PC-3 (cell line): ENCODE measurements at regions not wholly inside any gene's neighbourhood (a gene's known extent, or its start where the extent isn't known, plus 50 kb on each side); places are given as distances from the start of the nearest gene placed in this dataset.
"Not testable (repeated sequence)": the region's sequence is repeated elsewhere in the genome, so short reads cannot be mapped to it uniquely, and the experiment has no call there.

ENCODE experiments used
- ATAC-seq: fragments of 200-7000 bp; cut with Tn5 transposase; 2 replicates; pipeline ENCODE4 v1.9.1; 2020; ENCODE audit warnings: mild to moderate bottlenecking, moderate library complexity
- BruUV-seq: library from RNA; stranded (reverse); fragments of 400-500 nt; replicated peaks from 2 replicates; lab custom pipeline; 2021; lab: Mats Ljungman, UMichigan
- CTCF ChIA-PET: fragments of 300-600 bp; sonication (Branson Sonifier 250); formaldehyde crosslinking; loops from one replicate; lab custom pipeline; 2022; ENCODE audit warnings: antibody characterized with exemption; lab: Charles Lee
- POLR2A ChIA-PET: fragments of 300-600 bp; sonication (Branson Sonifier 250); formaldehyde crosslinking; loops from one replicate; lab custom pipeline; 2022; ENCODE audit warnings: antibody characterized with exemption; ENCODE audit not compliant: unreplicated experiment; lab: Charles Lee
- DNase-seq: peaks from one replicate; pipeline ENCODE4 v3.0.0-alpha.2; 2015
- H2AFZ ChIP-seq: fragments of 300-600 bp; sonication (generic); 2 replicates; pipeline ENCODE4 v1.6.0; 2016; ENCODE audit warnings: antibody characterized with exemption, low read length
- H3F3A ChIP-seq: fragments of 300-600 bp; sonication (generic); one replicate; pipeline ENCODE4 v1.6.0; 2017; ENCODE audit warnings: antibody characterized with exemption, low read length, control low read depth, mild to moderate bottlenecking; ENCODE audit not compliant: unreplicated experiment
- H3K27ac ChIP-seq: fragments of 300-600 bp; sonication (generic); 2 replicates; pipeline ENCODE4 v1.5.1; 2016; ENCODE audit warnings: mild to moderate bottlenecking, low read length
- H3K27me3 ChIP-seq: fragments of 300-600 bp; sonication (generic); 2 replicates; pipeline ENCODE4 v1.6.1; 2016; ENCODE audit warnings: low read length, mixed read lengths
- H3K36me3 ChIP-seq: fragments of 300-600 bp; sonication (generic); 2 replicates; pipeline ENCODE4 v1.6.1; 2016; ENCODE audit warnings: low read depth, mixed run types, low read length, mixed read lengths
- H3K4me1 ChIP-seq: fragments of 300-600 bp; sonication (generic); 2 replicates; pipeline ENCODE4 v1.5.1; 2016; ENCODE audit warnings: low read length; ENCODE audit not compliant: insufficient read depth
- H3K4me2 ChIP-seq: fragments of 300-600 bp; sonication (generic); 2 replicates; pipeline ENCODE4 v1.6.0; 2016; ENCODE audit warnings: low read length
- H3K4me3 ChIP-seq: fragments of 300-600 bp; sonication (generic); 2 replicates; pipeline ENCODE4 v1.5.1; 2016; ENCODE audit warnings: mild to moderate bottlenecking, low read length, mixed read lengths
- H3K79me2 ChIP-seq: fragments of 300-600 bp; sonication (generic); 2 replicates; pipeline ENCODE4 v1.6.1; 2017; ENCODE audit warnings: low read length, mixed read lengths
- H3K9ac ChIP-seq: fragments of 300-600 bp; sonication (generic); 2 replicates; pipeline ENCODE4 v1.6.0; 2016; ENCODE audit warnings: mild to moderate bottlenecking, low read length
- H3K9me2 ChIP-seq: fragments of 300-600 bp; sonication (generic); replicated peaks from 2 replicates; pipeline ENCODE4 v1.6.1; 2016; ENCODE audit warnings: mixed run types, low read length, mixed read lengths
- H3K9me3 ChIP-seq: fragments of 300-600 bp; sonication (generic); 2 replicates; pipeline ENCODE4 v1.6.1; 2016; ENCODE audit warnings: low read length, mixed read lengths
- H4K20me1 ChIP-seq: fragments of 300-600 bp; sonication (generic); 2 replicates; pipeline ENCODE4 v1.6.1; 2016; ENCODE audit warnings: low read length, mixed read lengths
- CTCF ChIP-seq: fragments of 300-600 bp; sonication (generic); conservative IDR thresholded peaks from 2 replicates; pipeline ENCODE4 v1.5.1; 2017; ENCODE audit warnings: antibody characterized with exemption, low read depth, mild to moderate bottlenecking, low read length
- EZH2 ChIP-seq: fragments of 300-600 bp; sonication (generic); IDR thresholded peaks from one replicate; pipeline ENCODE4 v1.6.1; 2017; ENCODE audit warnings: antibody characterized with exemption, mild to moderate bottlenecking, low read length; ENCODE audit not compliant: unreplicated experiment
- EZH2phosphoT487 ChIP-seq: fragments of 300-600 bp; sonication (generic); IDR thresholded peaks from 2 replicates; pipeline ENCODE4 v1.6.1; 2018; ENCODE audit warnings: mild to moderate bottlenecking, antibody characterized with exemption, low read length, borderline replicate concordance
- intact Hi-C: fragments of 100-400 bp; cut with micrococcal nuclease; formaldehyde crosslinking; loops from 2 replicates; pipeline ENCODE4 v1.9.0; 2023

- ChIA-PET CTCF (no interaction called here), POLR2A (no interaction called here)
- intact Hi-C loops = no loop called here
- Histone ChIP-seq H3K79me2 (no peaks in the 10 kb centered on the region), H3K36me3 (no peaks in the 10 kb centered on the region), H3K9me2 (no peaks in the 10 kb centered on the region), H3K9ac (no peak overlapping the region), H3K27me3 (no peaks in the 10 kb centered on the region), H3K27ac (no peak overlapping the region), H3F3A (no peaks in the 10 kb centered on the region), H4K20me1 (no peaks in the 10 kb centered on the region), H3K4me1 (no peaks in the 10 kb centered on the region), H3K4me3 (no peak overlapping the region), H3K4me2 (no peak overlapping the region), H3K9me3 (no peaks in the 10 kb centered on the region), H2AFZ (no peak overlapping the region)
- no peak for TF ChIP-seq CTCF
- no peak for TF ChIP-seq EZH2
- no peak for DNase-seq
- BruUV-seq = no TSS peak
- ATAC-seq = no peak
Observed at GRCh38 chr6:81605526-81605925, 147.0 kb downstream of the TENT5A start.

- DNase-seq (no peak), ATAC-seq (no peak)
- Histone ChIP-seq H3K36me3 (no peaks in the 10 kb centered on the region), H3K9me3 (no peaks in the 10 kb centered on the region), H3K4me2 (no peak overlapping the region), H3K4me1 (no peaks in the 10 kb centered on the region), H3K9me2 (no peaks in the 10 kb centered on the region), H3K4me3 (no peak overlapping the region), H3K27ac (no peak overlapping the region), H2AFZ (no peak overlapping the region), H3K9ac (no peak overlapping the region), H3K79me2 (no peaks in the 10 kb centered on the region), H3F3A (no peaks in the 10 kb centered on the region), H4K20me1 (no peaks in the 10 kb centered on the region), H3K27me3 (no peaks in the 10 kb centered on the region)
- ChIA-PET CTCF (no interaction called here), POLR2A (no interaction called here)
- TF ChIP-seq EZH2phosphoT487 (no peak), CTCF (no peak), EZH2 (no peak)
- intact Hi-C loops = no loop called here
- no TSS peak for BruUV-seq
Observed at GRCh38 chr6:81601918-81602317, 150.6 kb downstream of the TENT5A start.

GRCh38 chr6:81600488-81600887, 152.0 kb downstream of the TENT5A start:
- intact Hi-C loops, H3K27me3 ChIP-seq, H3K9me2 ChIP-seq, ATAC-seq, H3F3A ChIP-seq, H3K9ac ChIP-seq, DNase-seq, CTCF ChIA-PET, H3K9me3 ChIP-seq, H3K4me3 ChIP-seq, H3K79me2 ChIP-seq, H3K4me1 ChIP-seq, H2AFZ ChIP-seq, BruUV-seq, H3K27ac ChIP-seq, H4K20me1 ChIP-seq, H3K4me2 ChIP-seq, H3K36me3 ChIP-seq: not testable (repeated sequence)
- POLR2A ChIA-PET = interaction anchor here (0.6 kb wide), 1 partner anchor 26 kb away, joined by 3 read pairs; no protein-coding TSS in a partner anchor
